GM21360 (cell line): ENCODE measurements at regions not wholly inside any gene's neighbourhood (a gene's known extent, or its start where the extent isn't known, plus 50 kb on each side); places are given as distances from the start of the nearest gene placed in this dataset.
A peak's percentile ranks its signal among the peaks of the same experiment; 100 is the strongest.

Experiments used
- ATAC-seq: cut with Tn5 transposase; IDR thresholded peaks from one replicate; pipeline ENCODE4 v1.9.1; 2021; ENCODE audit warnings: mild to moderate bottlenecking, moderate library complexity; ENCODE audit not compliant: unreplicated experiment

- ATAC-seq, result no peak
These were observed 356.5 kb downstream of the IRS1 start for GRCh38 chr2:226443112-226443511.

GRCh38 chr2:226440127-226440918 lies 359.3 kb downstream of the IRS1 start:
- ATAC-seq, result no peak

GRCh38 chr2:226439337-226439736 lies 360.3 kb downstream of the IRS1 start:
- no peak for ATAC-seq

GRCh38 chr2:226435146-226435545 lies 364.5 kb downstream of the IRS1 start:
- no peak for ATAC-seq

GRCh38 chr2:226434702-226435101 lies 364.9 kb downstream of the IRS1 start:
- ATAC-seq, result no peak

- no peak for ATAC-seq
These were observed 368.2 kb downstream of the IRS1 start for GRCh38 chr2:226431288-226431948.

- no peak for ATAC-seq
These were observed 370.1 kb downstream of the IRS1 start for GRCh38 chr2:226429476-226429875.

GRCh38 chr2:226427538-226428307 lies 371.9 kb downstream of the IRS1 start:
- no peak for ATAC-seq

GRCh38 chr2:226426292-226426736 lies 373.3 kb downstream of the IRS1 start:
- ATAC-seq, result no peak

GRCh38 chr2:226424971-226425370 lies 374.6 kb downstream of the IRS1 start:
- ATAC-seq, result no peak

- peak; percentile 94 for ATAC-seq
These were observed 376.1 kb downstream of the IRS1 start for GRCh38 chr2:226423498-226423960.

- ATAC-seq, result no peak
These were observed 379.0 kb downstream of the IRS1 start for GRCh38 chr2:226420646-226421045.

- no peak for ATAC-seq
These were observed 381.1 kb downstream of the IRS1 start for GRCh38 chr2:226418521-226418920.

GRCh38 chr2:226414335-226414734 lies 385.3 kb downstream of the IRS1 start:
- no peak for ATAC-seq

GRCh38 chr2:226413498-226414130 lies 386.0 kb downstream of the IRS1 start:
- no peak for ATAC-seq

- no peak for ATAC-seq
These were observed 387.8 kb downstream of the IRS1 start for GRCh38 chr2:226411727-226412360.

GRCh38 chr2:226411205-226411604 lies 388.4 kb downstream of the IRS1 start:
- no peak for ATAC-seq

- no peak for ATAC-seq
These were observed 389.3 kb downstream of the IRS1 start for GRCh38 chr2:226410247-226410835.

GRCh38 chr2:226409134-226409533 lies 390.5 kb downstream of the IRS1 start:
- no peak for ATAC-seq

- no peak for ATAC-seq
These were observed 391.5 kb downstream of the IRS1 start for GRCh38 chr2:226408141-226408540.
